HEK293 (cell line): ENCODE measurements at regions not wholly inside any gene's neighbourhood (a gene's known extent, or its start where the extent isn't known, plus 50 kb on each side); places are given as distances from the start of the nearest gene placed in this dataset.

Experiments used
- CTCF ChIA-PET: fragments of 350-600 bp; formaldehyde crosslinking; extraction: SDS; loops from one replicate; lab custom pipeline; 2021; ENCODE audit warnings: antibody characterized with exemption; lab: Yijun Ruan, JAX
- POLR2A ChIA-PET: fragments of 300-600 bp; formaldehyde crosslinking; extraction: SDS; loops from one replicate; lab custom pipeline; 2020; ENCODE audit warnings: antibody characterized with exemption, inconsistent platforms; lab: Yijun Ruan, JAX
- H3K27ac ChIP-seq: fragments of 200-500 bp; sonication (Bioruptor generic); 2 replicates; pipeline ENCODE4 v1.5.1; 2014; ENCODE audit warnings: low read depth, low read length, control low read depth, inconsistent platforms; ENCODE audit errors: extremely low read depth
- H3K36me3 ChIP-seq, 2 experiments: fragments of 200-500 bp in 1 of 2; sonication (Bioruptor generic) in 1 of 2; 1 replicate in 1 of 2; 2 replicates in 1 of 2; pipeline ENCODE4 v1.5.1; 2014 to 2017; ENCODE audit warnings: inconsistent platforms in 2 of 2, low read length in 2 of 2; ENCODE audit not compliant: control insufficient read depth in 2 of 2, insufficient read depth in 1 of 2
- H3K4me1 ChIP-seq: fragments of 200-500 bp; sonication (Bioruptor generic); 2 replicates; pipeline ENCODE4 v1.5.1; 2014; ENCODE audit warnings: mild to moderate bottlenecking, low read length, inconsistent platforms; ENCODE audit not compliant: control insufficient read depth, insufficient read depth
- H3K4me3 ChIP-seq: 2 replicates; pipeline ENCODE4 v1.5.1; 2011; ENCODE audit warnings: low read depth, mild to moderate bottlenecking, control low read depth, low read length, moderate library complexity
- H3K9me3 ChIP-seq: fragments of 200-500 bp; sonication (Bioruptor generic); 2 replicates; pipeline ENCODE4 v1.5.1; 2014; ENCODE audit warnings: low read depth, low read length, inconsistent platforms; ENCODE audit not compliant: control insufficient read depth, insufficient read depth
- BCL6B ChIP-seq: fragments of 450-650 bp; formaldehyde crosslinking; IDR thresholded peaks from 2 replicates; pipeline ENCODE4 v1.5.1; 2017; ENCODE audit warnings: missing biosample characterization, missing genetic modification characterization
- EGR2 ChIP-seq: fragments of 450-650 bp; formaldehyde crosslinking; IDR thresholded peaks from 2 replicates; pipeline ENCODE4 v1.5.1; 2016; ENCODE audit warnings: low read depth, missing biosample characterization, missing genetic modification characterization
- ELK4 ChIP-seq: IDR thresholded peaks from 2 replicates; pipeline ENCODE4 v1.6.1; 2011; ENCODE audit warnings: mild to moderate bottlenecking, low read depth, low read length, borderline replicate concordance
- IKZF3 ChIP-seq: fragments of 450-650 bp; IDR thresholded peaks from 2 replicates; pipeline ENCODE4 v1.5.0; 2018; ENCODE audit warnings: missing biosample characterization, mild to moderate bottlenecking, missing genetic modification characterization, moderate library complexity
- TCF7L2 ChIP-seq: IDR thresholded peaks from 2 replicates; pipeline ENCODE4 v1.6.1; 2011; ENCODE audit warnings: low read depth, mild to moderate bottlenecking, inconsistent platforms, low read length, moderate library complexity, borderline replicate concordance
- ZBTB10 ChIP-seq: fragments of 450-650 bp; formaldehyde crosslinking; IDR thresholded peaks from 2 replicates; pipeline ENCODE4 v1.5.1; 2016; ENCODE audit warnings: missing biosample characterization, missing genetic modification characterization
- ZBTB21 ChIP-seq: fragments of 450-650 bp; formaldehyde crosslinking; IDR thresholded peaks from 2 replicates; pipeline ENCODE4 v1.5.1; 2017; ENCODE audit warnings: missing biosample characterization, missing genetic modification characterization
- ZFP37 ChIP-seq: fragments of 450-650 bp; formaldehyde crosslinking; IDR thresholded peaks from 2 replicates; pipeline ENCODE4 v1.5.1; 2016; ENCODE audit warnings: missing biosample characterization, missing genetic modification characterization
- ZNF132 ChIP-seq: fragments of 450-650 bp; formaldehyde crosslinking; IDR thresholded peaks from 2 replicates; pipeline ENCODE4 v1.5.1; 2017; ENCODE audit warnings: missing biosample characterization, missing genetic modification characterization, borderline replicate concordance
- ZNF146 ChIP-seq: fragments of 450-650 bp; formaldehyde crosslinking; IDR thresholded peaks from 2 replicates; pipeline ENCODE4 v1.5.1; 2016; ENCODE audit warnings: missing biosample characterization, missing genetic modification characterization
- ZNF18 ChIP-seq: fragments of 450-650 bp; formaldehyde crosslinking; IDR thresholded peaks from 2 replicates; pipeline ENCODE4 v1.5.1; 2016; ENCODE audit warnings: missing biosample characterization, missing genetic modification characterization
- ZNF184 ChIP-seq: fragments of 450-650 bp; IDR thresholded peaks from 2 replicates; pipeline ENCODE4 v1.5.1; 2018; ENCODE audit warnings: missing biosample characterization, mild to moderate bottlenecking, missing genetic modification characterization
- ZNF214 ChIP-seq: fragments of 450-650 bp; formaldehyde crosslinking; IDR thresholded peaks from 2 replicates; pipeline ENCODE4 v1.5.1; 2017; ENCODE audit warnings: missing biosample characterization, mild to moderate bottlenecking, missing genetic modification characterization, borderline replicate concordance
- ZNF423 ChIP-seq: fragments of 450-650 bp; formaldehyde crosslinking; IDR thresholded peaks from 2 replicates; pipeline ENCODE4 v1.5.1; 2016; ENCODE audit warnings: missing biosample characterization, missing genetic modification characterization
- ZNF48 ChIP-seq: fragments of 450-650 bp; formaldehyde crosslinking; IDR thresholded peaks from 2 replicates; pipeline ENCODE4 v1.5.1; 2016; ENCODE audit warnings: missing biosample characterization, missing genetic modification characterization
- ZNF529 ChIP-seq: fragments of 450-650 bp; formaldehyde crosslinking; IDR thresholded peaks from 2 replicates; pipeline ENCODE4 v1.5.1; 2017; ENCODE audit warnings: missing genetic modification characterization, missing biosample characterization; ENCODE audit not compliant: insufficient replicate concordance
- ZNF530 ChIP-seq: fragments of 450-650 bp; formaldehyde crosslinking; IDR thresholded peaks from 2 replicates; pipeline ENCODE4 v1.5.1; 2016; ENCODE audit warnings: low read depth, missing biosample characterization, missing genetic modification characterization
- ZNF555 ChIP-seq: fragments of 450-650 bp; formaldehyde crosslinking; conservative IDR thresholded peaks from 2 replicates; pipeline ENCODE4 v1.5.1; 2017; ENCODE audit warnings: missing biosample characterization, mild to moderate bottlenecking, missing genetic modification characterization, inconsistent platforms
- ZNF600 ChIP-seq: fragments of 450-650 bp; formaldehyde crosslinking; IDR thresholded peaks from 2 replicates; pipeline ENCODE4 v1.5.1; 2016; ENCODE audit warnings: missing biosample characterization, missing genetic modification characterization
- ZNF677 ChIP-seq: fragments of 450-650 bp; IDR thresholded peaks from 2 replicates; pipeline ENCODE4 v1.5.0; 2018; ENCODE audit warnings: missing biosample characterization, mild to moderate bottlenecking, missing genetic modification characterization, moderate library complexity
- ZNF747 ChIP-seq: fragments of 450-650 bp; formaldehyde crosslinking; IDR thresholded peaks from 2 replicates; pipeline ENCODE4 v1.5.1; 2016; ENCODE audit warnings: missing biosample characterization, missing genetic modification characterization
- ZNF777 ChIP-seq: fragments of 450-650 bp; formaldehyde crosslinking; IDR thresholded peaks from 2 replicates; pipeline ENCODE4 v1.5.1; 2017; ENCODE audit warnings: missing biosample characterization, missing genetic modification characterization, borderline replicate concordance
- TF ChIP-seq, protein P1 (sequence below): fragments of 450-650 bp; formaldehyde crosslinking; IDR thresholded peaks from 2 replicates; pipeline ENCODE4 v1.5.1; 2016; ENCODE audit warnings: missing biosample characterization, missing genetic modification characterization
- TF ChIP-seq, protein P2 (sequence below): fragments of 450-650 bp; formaldehyde crosslinking; IDR thresholded peaks from 2 replicates; pipeline ENCODE4 v1.5.1; 2016; ENCODE audit warnings: missing biosample characterization, missing genetic modification characterization

DNA sequence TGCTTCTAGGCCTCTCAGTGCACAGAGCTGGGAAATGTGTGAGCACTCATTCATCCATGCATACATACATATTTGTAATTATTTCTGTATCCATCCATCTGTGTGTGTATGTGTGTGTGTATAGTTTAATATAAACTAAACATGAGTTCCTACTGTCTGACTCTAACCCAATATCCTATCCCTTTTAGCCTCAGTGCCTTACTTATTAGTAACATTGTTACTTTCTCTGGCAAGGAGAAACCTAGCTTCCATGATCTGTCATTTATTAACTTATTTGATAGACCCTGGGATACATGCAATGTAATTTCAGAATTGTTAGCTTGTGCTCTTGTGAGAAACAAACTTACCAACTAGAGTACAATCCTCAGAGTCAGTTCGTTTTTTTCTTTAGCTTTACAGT is 59.0 kb upstream of the WSCD1 start (continued):
- no peak for TF ChIP-seq ZNF18 (tag by site-specific recombination)
- TF ChIP-seq ZNF677, result no peak
- TF ChIP-seq ELK4, result no peak
- TF ChIP-seq TCF7L2, result no peak
- TF ChIP-seq ZNF529, result no peak
- TF ChIP-seq ZNF423 (tag by site-specific recombination), result no peak
- no peak for TF ChIP-seq ZNF146 (tag by site-specific recombination)
- TF ChIP-seq ZNF600 (tag by site-specific recombination), result no peak
- no peak for TF ChIP-seq ZFP37 (tag by site-specific recombination)
- no peak for TF ChIP-seq ZNF132 (tag by site-specific recombination)
- no peak for TF ChIP-seq IKZF3
- no peak for TF ChIP-seq ZNF48 (tag by site-specific recombination)
- TF ChIP-seq, all 188 proteins: peak for 0

GRCh38 chr17:6018788-6019187 is 51.4 kb upstream of the WSCD1 start:
- H3K36me3 ChIP-seq, result no peaks in the 10 kb centered on the region
- H3K27ac ChIP-seq, result no peak overlapping the region
- H3K9me3 ChIP-seq, result no peaks in the 10 kb centered on the region
- H3K4me1 ChIP-seq, result no peaks in the 10 kb centered on the region
- H3K4me3 ChIP-seq, result no peak overlapping the region
- ChIA-PET POLR2A (no interaction called here), CTCF (no interaction called here)
- TF ChIP-seq ZNF214 (tag by site-specific recombination) (no peak), ZNF184 (tag by site-specific recombination) (no peak), ZBTB21 (tag by site-specific recombination) (no peak), ZBTB10 (tag by site-specific recombination) (no peak), EGR2 (tag by site-specific recombination) (no peak), ZNF530 (tag by site-specific recombination) (no peak), BCL6B (tag by site-specific recombination) (no peak), ZNF555 (tag by site-specific recombination) (no peak), ZNF777 (tag by site-specific recombination) (no peak), ZNF747 (tag by site-specific recombination) (no peak)
- TF ChIP-seq, protein P1, sequence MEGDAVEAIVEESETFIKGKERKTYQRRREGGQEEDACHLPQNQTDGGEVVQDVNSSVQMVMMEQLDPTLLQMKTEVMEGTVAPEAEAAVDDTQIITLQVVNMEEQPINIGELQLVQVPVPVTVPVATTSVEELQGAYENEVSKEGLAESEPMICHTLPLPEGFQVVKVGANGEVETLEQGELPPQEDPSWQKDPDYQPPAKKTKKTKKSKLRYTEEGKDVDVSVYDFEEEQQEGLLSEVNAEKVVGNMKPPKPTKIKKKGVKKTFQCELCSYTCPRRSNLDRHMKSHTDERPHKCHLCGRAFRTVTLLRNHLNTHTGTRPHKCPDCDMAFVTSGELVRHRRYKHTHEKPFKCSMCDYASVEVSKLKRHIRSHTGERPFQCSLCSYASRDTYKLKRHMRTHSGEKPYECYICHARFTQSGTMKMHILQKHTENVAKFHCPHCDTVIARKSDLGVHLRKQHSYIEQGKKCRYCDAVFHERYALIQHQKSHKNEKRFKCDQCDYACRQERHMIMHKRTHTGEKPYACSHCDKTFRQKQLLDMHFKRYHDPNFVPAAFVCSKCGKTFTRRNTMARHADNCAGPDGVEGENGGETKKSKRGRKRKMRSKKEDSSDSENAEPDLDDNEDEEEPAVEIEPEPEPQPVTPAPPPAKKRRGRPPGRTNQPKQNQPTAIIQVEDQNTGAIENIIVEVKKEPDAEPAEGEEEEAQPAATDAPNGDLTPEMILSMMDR (tag by site-specific recombination), result no peak
- TF ChIP-seq, protein P2, sequence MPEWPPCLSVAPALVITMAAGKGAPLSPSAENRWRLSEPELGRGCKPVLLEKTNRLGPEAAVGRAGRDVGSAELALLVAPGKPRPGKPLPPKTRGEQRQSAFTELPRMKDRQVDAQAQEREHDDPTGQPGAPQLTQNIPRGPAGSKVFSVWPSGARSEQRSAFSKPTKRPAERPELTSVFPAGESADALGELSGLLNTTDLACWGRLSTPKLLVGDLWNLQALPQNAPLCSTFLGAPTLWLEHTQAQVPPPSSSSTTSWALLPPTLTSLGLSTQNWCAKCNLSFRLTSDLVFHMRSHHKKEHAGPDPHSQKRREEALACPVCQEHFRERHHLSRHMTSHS (tag by site-specific recombination), result no peak
- TF ChIP-seq, all 188 proteins: peak for 0
